ENCODE measurements at regions not wholly inside any gene's neighbourhood (a gene's known extent, or its start where the extent isn't known, plus 50 kb on each side); places are given as distances from the start of the nearest gene placed in this dataset.

DNA sequence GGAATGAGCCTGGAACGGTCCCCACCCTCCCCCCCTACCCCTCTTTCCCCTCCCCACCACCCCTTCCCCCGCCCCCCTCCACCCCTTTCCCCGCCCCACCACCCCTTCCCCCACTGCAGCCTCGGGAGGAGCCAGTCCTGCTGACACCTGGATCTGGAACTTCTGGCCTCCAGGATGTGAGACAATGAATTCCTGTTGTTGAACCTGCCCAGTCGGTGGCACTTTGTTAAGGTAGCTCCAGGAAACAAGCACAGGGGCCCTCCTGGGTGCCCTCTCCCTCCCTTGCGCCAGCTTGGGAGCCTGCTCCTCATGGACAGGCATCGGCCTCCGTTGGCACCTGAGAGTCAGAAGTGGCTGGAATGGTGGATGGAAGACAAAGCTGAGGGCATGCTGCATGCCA is 152.4 kb upstream of the FOXF1 start:
- TF ChIP-seq CTCF (IDR thresholded peaks at IDR 0.05; ENCODE audit: insufficient read depth, low read length, poor library complexity, severe bottlenecking) = no peak
- no peak for DNase-seq (ENCODE audit: extremely low read depth, insufficient read length)
- no peaks in the 10 kb centered on the region; the same call in none of the 2 replicates for H3K27me3 ChIP-seq (replicated peaks; ENCODE audit: control insufficient read depth, insufficient read depth, low read length)
- no peak overlapping the region for H3K4me3 ChIP-seq (replicated peaks; ENCODE audit: low read depth, low read length)
- no peaks in the 10 kb centered on the region for H3K36me3 ChIP-seq (ENCODE audit: control insufficient read depth, insufficient read depth, low read length)

DNA sequence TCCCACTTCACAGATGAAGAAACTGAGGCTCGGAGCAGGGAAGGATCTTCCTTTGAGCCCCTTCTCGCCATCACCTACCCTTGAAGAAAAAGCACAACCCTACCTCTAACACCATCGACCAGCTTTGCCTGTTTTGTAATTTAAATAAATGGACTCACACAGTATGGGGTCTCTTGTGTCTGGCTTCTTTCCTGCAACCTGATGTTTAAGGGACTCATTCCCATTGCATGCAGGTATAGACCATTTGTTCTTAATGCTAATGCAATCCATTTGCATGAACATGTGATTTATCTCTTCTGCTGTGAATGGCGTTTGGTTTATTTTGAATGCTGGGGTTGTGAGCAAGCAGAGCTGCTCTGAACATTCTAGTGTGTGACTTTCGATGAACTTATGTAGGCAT is 150.8 kb upstream of the FOXF1 start:
- H3K36me3 ChIP-seq (ENCODE audit: control insufficient read depth, insufficient read depth, low read length) = no peaks in the 10 kb centered on the region
- no peak for DNase-seq (ENCODE audit: extremely low read depth, insufficient read length)
- TF ChIP-seq CTCF (IDR thresholded peaks at IDR 0.05; ENCODE audit: insufficient read depth, low read length, poor library complexity, severe bottlenecking) = no peak
- H3K4me3 ChIP-seq (replicated peaks; ENCODE audit: low read depth, low read length) = no peak overlapping the region
- no peaks in the 10 kb centered on the region; the same call in none of the 2 replicates for H3K27me3 ChIP-seq (replicated peaks; ENCODE audit: control insufficient read depth, insufficient read depth, low read length)

DNA sequence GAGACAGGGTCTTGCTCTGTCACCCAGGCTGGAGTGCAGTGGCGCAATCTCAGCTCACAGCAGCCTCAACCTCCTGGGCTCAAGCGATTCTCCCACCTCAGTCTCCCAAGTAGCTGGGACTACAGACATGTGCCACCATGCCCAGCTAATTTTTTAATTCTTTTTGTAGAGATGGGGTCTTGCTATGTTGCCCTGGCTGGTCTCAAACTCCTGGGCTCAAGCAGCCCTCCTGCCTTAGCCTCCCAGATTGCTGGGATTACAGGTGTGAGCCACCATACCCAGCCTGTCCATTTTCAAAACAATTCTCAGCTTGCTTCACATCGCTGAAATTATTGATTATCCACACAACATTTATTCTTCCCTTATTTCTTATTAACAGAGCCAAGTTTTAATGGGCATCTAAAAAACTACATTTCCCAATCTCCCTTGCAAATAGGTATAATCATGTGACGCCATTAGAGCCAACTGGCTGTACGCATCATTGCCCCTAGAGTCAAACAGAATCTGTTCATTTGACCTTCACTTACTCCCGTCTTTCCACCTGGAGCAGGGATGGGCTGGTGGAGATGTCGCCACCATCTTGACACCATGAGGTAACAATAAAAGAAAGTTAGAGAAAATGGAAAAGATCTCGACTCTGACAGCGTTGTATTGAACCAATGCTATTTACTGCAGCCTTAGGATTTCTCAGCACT is 148.0 kb upstream of the FOXF1 start:
- Histone ChIP-seq H3K4me3 (replicated peaks; ENCODE audit: low read depth, low read length) (no peak overlapping the region), H3K36me3 (ENCODE audit: control insufficient read depth, insufficient read depth, low read length) (no peaks in the 10 kb centered on the region), H3K27me3 (replicated peaks; ENCODE audit: control insufficient read depth, insufficient read depth, low read length) (no peaks in the 10 kb centered on the region; the same call in none of the 2 replicates)
- no peak for DNase-seq (ENCODE audit: extremely low read depth, insufficient read length)
- no peak for TF ChIP-seq CTCF (IDR thresholded peaks at IDR 0.05; ENCODE audit: insufficient read depth, low read length, poor library complexity, severe bottlenecking)

GRCh38 chr16:86363057-86363490 is 147.3 kb upstream of the FOXF1 start:
- Histone ChIP-seq H3K4me3 (replicated peaks; ENCODE audit: low read depth, low read length) (no peak overlapping the region), H3K36me3 (ENCODE audit: control insufficient read depth, insufficient read depth, low read length) (no peaks in the 10 kb centered on the region), H3K27me3 (replicated peaks; ENCODE audit: control insufficient read depth, insufficient read depth, low read length) (no peaks in the 10 kb centered on the region; the same call in none of the 2 replicates)
- TF ChIP-seq CTCF (IDR thresholded peaks at IDR 0.05; ENCODE audit: insufficient read depth, low read length, poor library complexity, severe bottlenecking) = no peak
- DNase-seq (ENCODE audit: extremely low read depth, insufficient read length) = no peak

- DNase-seq (ENCODE audit: extremely low read depth, insufficient read length) = no peak
- no peaks in the 10 kb centered on the region; the same call in none of the 2 replicates for H3K27me3 ChIP-seq (replicated peaks; ENCODE audit: control insufficient read depth, insufficient read depth, low read length)
- no peak overlapping the region for H3K4me3 ChIP-seq (replicated peaks; ENCODE audit: low read depth, low read length)
- H3K36me3 ChIP-seq (ENCODE audit: control insufficient read depth, insufficient read depth, low read length) = no peaks in the 10 kb centered on the region
- no peak for TF ChIP-seq CTCF (IDR thresholded peaks at IDR 0.05; ENCODE audit: insufficient read depth, low read length, poor library complexity, severe bottlenecking)
These were observed 146.3 kb upstream of the FOXF1 start for GRCh38 chr16:86363836-86364618.

Data from GM06990 (cell line).